ENCODE measurements at regions not wholly inside any gene's neighbourhood (a gene's known extent, or its start where the extent isn't known, plus 50 kb on each side); places are given as distances from the start of the nearest gene placed in this dataset.
"Not testable (repeated sequence)": the region's sequence is repeated elsewhere in the genome, so short reads cannot be mapped to it uniquely, and the experiment has no call there.

DNA sequence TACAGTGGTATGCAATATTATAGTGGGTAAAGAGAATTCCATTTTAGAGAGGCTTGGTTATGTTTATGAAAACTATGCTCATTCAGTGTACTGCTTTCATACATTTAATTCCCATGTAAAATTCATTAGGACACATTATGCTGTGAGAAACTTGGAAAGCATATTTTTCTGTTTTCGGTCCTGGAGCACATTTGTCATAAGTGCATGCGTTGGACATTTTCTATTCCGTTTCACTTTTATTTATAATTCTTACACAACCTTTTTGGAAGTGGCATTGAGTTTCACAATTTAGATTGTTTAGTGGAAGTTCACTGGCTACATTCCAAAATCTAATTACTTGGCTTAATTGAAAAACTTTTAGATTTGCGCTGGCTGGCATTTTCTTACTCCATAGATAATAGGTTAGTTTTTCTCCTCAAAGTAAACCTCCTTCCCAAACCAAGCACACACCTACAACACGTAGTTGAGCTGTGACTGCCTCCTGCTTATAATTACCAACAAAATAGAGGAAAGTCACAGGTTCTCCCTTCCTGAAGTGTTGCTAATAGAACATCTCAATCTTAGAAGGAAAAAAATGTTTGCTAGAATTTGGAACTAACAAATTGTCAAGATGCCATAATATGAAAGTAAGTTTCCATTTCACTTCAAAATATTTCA lies 938.5 kb downstream of the TRHDE start:
- no peak for DNase-seq (ENCODE audit: low spot score)

DNA sequence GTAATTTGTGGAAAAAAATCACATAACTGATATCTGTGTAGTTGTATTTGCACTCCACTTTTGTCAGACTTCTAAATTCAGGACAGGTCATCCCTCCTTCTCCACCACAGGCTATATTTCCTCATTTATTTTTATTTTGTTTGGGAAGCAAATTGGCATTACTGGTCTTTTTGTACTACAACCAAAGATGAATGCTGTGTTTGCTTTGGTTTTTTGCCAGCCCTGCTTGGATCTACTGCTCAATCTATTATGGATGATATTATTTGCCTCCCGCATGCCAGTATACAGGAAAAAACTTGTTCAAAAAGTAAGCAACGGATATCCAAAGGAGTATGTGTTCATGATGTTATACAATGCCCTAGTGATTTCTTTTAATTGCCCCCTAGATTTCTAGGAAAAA lies 948.8 kb downstream of the TRHDE start:
- DNase-seq (ENCODE audit: low spot score): no peak

DNA sequence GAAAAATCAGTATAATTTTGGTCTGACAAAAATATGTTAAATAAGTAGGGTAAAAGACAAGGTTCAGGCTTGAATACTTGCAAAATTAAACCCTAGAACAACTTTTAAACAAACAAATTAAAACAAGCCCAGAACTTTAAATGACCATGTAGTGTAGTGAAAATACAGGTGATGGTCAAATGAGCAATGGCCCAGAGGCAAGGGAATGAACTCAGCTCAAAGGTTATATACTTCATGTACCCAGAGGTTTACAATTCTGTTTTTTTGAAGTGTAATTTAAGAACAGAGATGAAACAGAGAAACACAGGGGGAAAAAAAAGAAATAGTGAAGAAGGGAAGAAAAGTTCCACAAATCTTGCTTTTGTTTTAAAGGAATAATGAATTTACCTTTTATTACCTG lies 949.2 kb downstream of the TRHDE start:
- DNase-seq (ENCODE audit: low spot score): no peak

DNA sequence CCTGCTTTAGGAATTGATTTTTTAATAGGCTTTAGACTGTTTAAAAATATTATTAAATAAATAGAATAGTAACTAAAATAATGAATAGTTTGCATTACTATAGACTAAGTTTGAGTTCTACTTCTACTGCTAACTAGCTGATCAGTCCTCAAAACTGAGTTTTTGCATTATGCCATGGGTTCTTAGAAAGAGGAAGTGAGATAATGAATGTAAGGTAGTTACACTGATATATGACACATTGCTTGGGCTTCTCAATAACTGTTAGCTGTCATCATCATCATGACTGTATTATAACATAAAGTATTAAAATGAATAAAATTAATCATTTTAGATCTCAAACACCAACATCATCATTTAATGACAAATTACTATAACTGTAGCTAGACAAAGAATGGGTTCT lies 949.7 kb downstream of the TRHDE start:
- DNase-seq (ENCODE audit: low spot score): no peak

DNA sequence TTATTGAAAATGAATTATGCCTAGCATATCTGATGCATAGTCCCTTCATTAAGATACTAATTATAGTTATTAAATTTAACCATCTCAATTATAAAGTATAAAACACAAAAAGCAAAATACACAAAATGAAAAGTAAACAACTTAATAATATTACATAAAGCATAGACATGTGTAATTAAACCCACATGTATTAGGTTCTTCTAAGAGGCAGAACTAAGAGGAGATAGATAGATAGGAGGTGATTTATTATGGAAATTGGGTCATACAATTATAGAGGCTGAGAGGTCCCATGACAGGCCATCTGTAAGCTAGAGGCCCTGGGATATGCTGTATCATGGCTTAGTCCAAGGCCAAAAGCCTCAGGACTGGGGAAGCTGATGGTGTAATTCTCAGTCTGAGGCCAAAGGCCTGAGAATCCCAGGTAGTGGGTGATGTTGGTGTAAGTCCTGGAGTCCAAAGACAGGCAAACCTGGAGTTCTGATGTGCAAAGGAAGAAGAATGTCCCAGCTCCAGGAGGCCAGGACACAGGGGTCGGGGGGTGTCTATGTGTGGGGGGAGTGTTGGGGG lies 953.3 kb downstream of the TRHDE start:
- DNase-seq (ENCODE audit: low spot score): no peak

DNA sequence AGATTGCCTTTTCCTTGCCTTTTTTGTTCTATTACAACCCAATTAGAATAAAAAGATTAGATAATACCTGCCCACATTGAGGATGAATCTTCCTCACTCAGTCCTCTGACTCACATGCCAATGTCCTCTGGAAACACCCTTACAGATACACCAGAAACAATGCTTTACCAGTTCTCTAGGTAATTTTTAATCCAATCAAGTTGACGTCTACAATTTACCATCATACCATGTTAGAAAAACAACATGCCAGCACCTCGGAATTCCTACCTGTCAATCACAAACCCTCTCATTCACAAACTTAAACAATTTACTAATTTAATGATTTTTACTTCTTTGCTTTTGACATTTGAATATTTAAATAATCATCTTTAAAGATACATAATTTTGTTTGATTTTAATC lies 953.8 kb downstream of the TRHDE start:
- DNase-seq (ENCODE audit: low spot score): no peak

DNA sequence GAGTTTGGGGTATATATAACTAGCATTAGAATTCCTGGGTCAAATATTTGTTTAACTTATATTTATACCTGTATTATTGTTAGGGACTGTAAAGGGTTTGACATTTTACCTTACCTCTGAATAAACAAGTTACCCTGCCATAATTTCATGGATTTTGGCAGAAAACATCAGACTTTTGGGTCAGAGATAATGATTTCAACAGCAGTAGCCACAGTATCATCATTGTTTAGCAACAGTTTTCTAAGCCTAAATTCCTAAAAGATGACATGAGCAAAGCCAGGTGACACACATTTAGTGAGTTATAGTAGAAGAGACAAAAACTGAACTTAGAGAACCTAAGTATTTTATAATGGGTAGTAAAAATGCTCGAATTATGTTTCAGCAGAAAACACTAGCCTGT lies 954.4 kb downstream of the TRHDE start:
- DNase-seq (ENCODE audit: low spot score): no peak

DNA sequence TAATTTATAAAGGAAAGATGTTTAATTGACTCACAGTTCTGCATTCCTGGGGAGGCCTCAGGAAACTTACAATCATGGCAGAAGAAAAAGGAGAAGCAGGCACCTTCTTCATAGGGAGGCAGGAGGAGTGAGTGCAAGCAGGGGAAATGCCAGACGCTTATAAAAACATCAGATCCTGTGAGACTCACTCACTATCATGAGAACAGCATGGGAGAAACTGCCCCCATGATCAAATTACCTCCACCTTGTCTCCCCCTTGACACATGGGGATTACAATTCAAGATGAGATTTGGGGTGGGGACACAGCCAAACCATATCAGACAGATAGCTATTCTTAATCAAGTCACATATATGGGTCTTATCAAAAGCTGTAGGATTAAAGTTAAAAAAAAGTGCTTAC lies 956.7 kb downstream of the TRHDE start:
- DNase-seq (ENCODE audit: low spot score): not testable (repeated sequence)

DNA sequence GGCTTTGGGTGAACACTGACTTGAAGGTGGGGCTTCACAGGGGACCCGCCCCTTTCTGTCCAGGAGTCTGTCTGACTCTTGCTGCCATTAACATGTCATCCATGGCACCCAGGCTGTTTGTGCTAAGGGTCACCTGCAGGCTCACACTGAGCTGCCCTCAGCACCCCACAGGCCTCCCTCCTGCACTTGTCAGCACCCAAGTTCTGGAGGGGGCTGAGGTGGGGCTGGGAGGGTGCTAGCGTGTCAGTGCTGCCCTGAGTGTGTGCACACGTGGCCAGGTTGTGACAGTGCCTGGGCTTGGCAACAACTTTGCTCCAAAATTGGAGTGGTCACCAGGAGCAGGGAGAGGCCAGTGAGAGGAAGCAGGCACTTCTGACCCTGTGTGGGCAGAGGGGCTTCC lies 963.2 kb downstream of the TRHDE start:
- DNase-seq (ENCODE audit: low spot score): no peak

DNA sequence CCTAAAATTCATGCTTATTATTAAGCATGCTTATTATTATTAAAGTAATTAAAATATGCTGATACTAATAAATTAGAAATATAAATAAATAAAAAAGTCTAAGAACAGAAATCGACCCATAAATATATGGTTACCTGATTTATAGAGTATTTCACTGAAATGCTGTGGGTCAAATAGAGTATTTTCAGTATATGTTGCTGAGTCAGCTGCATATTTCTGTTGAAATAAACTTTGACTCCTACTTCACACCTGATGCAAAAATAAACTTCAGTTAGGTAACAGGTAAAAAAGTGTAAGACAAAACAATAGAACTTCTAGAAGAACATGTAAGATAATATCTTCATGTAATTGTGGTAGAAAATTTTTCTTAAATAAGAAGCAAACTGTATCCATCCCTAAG lies 967.9 kb downstream of the TRHDE start:
- DNase-seq (ENCODE audit: low spot score): no peak

DNA sequence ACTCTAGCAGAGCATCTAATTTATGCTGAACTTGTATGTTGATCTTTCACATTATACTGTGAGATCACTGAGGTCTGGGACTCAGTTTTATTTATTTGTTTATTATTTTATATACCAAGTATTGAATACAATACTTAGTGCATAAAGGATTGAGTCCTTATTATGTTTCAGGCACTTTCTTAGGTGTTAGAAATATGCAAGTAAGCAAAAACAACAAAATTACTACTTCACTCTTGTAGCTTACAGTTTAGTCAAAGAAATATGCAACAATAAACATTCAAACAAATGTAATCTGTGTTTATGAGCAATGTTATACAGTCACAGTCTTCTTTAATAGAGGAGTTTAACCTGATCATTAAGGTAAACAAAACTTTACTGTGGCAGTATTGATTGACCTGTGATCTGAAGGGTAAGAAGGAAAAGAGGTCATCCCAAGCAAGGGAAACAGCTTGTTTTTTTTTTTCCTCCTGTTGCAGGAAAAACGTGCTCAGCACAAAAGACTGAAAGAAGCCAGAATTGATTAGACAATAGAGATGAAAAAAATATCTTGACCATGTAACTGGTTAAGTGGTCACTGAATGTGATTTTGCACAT lies 990.7 kb downstream of the TRHDE start:
- DNase-seq (ENCODE audit: low spot score): no peak

DNA sequence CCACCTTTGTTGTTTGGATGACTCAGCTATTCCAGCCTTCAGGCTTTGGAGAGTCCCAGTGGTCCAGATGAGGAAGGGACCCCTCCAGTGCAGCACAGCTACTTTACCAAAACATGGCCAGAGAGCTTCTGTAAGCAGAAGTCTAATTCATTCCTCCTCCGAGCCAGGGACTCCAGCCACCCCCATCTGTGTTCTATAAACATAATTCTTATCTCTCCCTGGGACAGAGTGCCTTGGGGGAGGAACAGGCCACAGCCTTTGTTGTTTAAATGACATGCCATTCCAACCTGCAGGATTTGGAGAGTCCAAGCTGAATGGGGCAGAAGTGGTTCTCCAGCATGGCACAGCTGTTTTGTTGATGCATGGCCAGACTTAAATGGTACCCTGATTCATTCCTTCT lies 994.0 kb downstream of the TRHDE start:
- no peak for DNase-seq (ENCODE audit: low spot score)

DNA sequence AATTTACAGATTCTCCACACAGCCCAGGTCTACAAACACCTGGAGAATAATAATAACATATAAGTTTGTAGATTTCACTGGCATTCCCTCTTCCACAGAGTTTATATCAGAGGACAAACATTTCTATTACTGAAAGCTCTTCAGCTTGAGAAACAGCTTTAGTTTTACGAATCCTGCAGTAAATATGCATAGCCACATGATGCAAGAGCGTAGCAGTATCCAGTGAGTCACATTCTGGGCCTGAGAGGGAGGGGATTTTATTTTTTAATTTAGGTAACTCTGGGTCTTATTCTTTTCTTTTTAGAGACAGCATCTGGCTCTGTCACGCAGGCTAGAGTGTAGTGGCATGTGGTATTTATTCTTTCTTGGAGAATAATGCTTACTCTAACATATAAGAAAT lies 1002.8 kb downstream of the TRHDE start:
- DNase-seq (ENCODE audit: low spot score): no peak

DNA sequence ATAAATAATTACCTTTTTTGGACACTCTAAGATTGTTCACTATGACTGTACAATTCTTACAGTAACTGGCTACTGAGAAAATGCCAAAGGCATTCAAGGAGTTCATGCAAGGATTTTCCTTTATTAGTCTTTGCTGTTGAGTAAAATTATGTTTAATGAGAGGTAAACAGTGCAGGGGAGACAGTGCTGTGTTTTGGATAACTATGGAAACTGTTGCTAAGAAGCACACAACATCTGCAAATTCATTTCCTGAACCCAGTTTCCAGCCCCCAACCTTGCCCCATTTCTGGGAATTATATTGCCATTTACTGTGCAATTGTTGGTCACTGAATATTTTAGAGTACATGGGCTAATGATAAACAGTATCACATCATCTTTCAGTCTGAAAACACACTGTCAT lies 1005.8 kb downstream of the TRHDE start:
- DNase-seq (ENCODE audit: low spot score): no peak

DNA sequence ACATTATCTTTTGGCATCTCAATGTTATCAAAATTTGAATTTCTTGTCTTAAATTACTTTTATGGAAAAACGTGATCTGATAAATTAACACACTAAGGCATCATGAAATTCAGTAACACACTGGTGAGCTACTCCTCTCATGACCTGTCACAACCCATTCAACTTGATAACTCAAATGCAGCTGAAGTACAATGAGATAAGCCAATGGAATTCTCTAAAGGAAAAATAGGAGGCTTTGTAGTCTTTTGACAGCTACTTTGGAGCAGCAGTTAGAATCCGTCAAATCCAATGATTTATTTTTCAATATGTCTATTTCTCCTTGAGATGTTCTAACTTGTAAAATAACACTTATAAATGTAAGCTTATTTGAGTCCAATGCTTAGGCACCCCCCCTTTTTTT lies 1029.4 kb downstream of the TRHDE start:
- DNase-seq (ENCODE audit: low spot score): no peak

DNA sequence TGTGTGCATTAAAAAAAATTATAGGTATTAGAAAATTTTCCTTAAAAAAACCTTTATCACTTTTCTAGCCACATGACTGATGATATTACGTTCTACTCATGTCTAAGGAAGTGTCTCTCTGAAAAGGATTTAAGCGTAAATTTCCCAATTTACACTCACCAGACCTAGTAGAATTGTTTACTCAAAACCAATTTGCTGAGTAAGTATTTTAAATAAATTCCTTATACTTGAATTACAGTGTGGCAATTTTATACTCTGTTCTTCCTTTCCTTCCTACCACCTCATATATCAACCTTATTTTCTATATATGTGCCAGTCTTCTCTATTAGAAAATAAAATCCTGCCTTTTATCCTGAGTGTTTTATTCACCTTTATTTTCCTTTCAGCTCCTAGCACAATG lies 1035.1 kb downstream of the TRHDE start:
- DNase-seq (ENCODE audit: low spot score): no peak

DNA sequence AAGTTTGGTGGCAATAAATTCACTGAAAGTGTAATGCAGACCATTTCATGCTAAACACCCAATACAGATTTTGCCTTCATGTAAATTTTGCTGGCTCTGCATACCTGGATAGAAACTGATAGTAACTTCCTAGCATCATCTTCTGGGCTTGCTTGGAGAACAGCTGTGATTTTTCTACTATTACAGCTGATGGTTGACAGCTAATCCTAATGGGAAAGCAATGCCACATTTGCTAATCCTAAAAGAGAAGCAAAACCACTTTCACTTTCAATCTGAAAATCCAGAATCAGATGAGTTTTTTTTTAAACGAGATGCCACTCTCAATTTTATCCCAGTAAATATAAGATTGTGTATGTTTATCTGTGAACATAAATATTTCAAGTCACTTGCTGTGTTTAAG lies 1035.9 kb downstream of the TRHDE start:
- DNase-seq (ENCODE audit: low spot score): no peak

DNA sequence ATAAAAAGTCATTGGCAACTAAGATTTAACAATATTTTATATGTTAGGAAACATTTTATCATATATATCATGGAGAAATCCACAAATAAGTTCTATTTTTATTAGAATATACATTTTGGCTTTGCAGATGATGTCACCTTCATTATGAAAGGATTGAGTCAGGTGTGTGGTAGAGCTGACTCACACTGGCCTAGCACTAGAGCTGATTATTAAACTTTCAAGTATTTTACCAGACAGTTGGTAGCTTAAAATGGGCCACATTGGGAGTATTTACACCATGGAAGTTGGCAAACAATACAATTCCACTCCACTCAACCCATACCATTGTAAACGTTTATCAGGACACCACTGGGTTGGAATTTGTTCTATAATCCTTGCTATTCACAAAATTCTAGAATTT lies 1036.6 kb downstream of the TRHDE start:
- no peak for DNase-seq (ENCODE audit: low spot score)

DNA sequence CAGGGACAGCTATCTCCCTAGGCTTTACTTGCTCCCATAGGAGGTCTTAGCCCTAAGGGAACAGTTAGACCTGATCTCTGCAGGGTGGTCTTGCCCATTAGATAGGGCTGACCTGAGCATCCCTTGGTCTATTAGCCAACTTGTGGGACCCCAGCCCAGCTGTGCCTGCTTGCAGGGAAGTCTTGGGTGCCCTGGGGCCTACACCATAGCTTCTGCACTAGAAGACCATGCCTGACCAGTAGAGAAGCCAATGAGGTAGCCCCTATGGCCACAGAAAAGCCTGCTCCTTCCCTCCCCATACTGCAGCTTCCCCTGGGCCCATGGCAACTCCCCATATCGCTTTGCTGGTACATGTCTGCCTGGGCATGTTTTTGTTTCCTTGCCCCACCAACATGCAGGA lies 1049.1 kb downstream of the TRHDE start:
- no peak for DNase-seq (ENCODE audit: low spot score)

DNA sequence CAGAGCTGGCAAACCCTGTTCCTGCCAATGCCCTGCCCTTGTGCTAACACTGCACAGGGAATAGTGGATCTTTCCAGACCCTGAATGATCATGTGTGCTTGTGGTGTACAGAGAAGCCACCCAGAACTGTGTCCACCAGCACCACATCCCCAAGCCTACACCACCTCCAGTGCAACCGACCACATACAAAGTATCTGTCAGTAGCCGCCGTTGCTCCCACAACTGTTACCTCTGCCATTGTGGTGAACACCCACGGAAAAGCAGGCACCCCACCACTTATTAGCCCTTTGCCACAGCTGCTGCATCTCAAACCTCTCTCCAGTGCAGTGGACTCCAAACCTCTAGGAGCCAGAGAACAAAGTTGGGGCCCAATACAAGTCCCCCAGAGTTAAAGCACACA lies 1049.6 kb downstream of the TRHDE start:
- DNase-seq (ENCODE audit: low spot score): no peak

DNA sequence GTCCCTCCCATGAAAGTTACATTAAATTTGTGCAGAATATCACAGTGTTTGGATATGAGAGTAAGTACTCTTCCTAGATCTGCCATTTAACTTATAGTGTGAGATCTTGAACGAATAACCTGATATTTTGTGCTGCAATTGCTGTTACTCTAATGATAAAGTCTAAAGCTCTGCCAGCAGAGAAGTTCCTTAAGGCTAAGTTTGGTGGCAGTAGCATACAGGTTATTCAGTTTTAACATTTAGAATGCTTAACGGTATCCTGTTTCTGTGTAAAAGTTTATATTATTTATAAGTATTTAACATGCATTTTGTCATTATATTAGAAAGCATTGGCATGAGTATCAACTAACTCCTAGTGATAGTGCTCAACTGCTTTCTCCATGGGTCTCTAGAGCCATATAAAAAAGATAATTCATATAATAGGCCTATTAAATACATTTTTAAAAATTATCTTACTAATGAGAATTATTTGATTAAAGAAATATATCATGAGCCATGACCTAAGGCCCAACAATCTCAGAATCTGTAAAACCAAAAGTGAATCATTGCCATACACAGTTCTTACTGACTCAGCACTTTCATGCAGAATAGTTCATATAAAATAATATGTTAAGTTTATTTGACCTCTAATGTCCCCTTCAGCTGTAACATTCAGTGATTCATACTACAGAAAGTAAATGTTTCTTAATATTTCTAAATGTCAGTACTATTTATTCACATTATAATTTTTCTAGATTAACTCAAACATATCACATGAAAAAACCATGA lies 1058.6 kb downstream of the TRHDE start:
- no peak for DNase-seq (ENCODE audit: low spot score)

DNA sequence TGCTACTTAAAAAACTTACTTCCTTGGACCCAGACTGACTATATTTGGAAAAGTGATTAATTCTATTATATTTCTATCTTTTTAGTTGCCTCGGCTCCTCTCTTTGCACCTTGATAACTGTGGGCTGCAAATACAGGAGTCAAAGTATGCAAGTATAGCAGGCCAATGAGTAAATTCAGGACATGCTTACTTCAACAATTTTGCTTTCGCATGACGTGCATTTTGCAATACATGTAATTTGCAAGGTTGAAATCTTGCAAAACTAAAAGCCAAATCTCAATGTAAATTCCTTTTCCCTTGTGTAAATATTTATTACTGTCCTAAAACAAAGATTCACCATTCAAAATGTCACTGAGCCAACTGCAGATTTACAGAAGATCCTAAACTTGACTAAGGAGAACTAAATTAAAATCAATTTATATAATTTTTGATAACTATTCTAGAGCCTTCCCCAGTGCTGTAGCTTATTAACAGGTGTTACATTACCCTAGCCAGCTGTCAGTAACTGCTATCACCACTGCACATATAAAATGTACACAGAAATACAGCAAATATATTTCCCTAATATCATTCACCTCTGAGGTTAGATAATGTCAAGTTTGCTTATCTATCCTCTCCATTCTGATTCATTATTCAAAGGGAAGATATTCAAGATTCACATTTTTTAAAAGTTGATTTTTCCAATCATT lies 1069.5 kb downstream of the TRHDE start:
- no peak for DNase-seq (ENCODE audit: low spot score)

DNA sequence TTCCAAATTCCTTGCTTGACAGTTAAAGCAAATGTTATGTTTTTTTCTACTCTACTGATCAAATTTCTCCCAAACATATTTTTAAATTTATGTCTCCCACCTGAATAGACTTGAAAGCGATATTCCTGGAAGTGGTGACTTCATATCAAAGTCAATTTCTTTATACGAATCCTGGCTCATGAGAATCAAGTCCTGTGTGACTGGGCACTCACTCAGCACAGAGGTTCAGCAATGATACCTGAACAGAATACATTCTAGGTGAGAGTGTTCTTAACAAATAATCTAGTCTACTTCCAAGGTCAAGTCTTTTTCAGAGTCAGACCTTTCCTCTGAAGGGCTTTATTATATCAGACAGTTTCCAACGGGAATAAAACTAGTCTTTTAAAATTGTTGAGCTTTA lies 1070.6 kb downstream of the TRHDE start:
- DNase-seq (ENCODE audit: low spot score): no peak

All from COLO829 (cell line).